H1 (cell line): ENCODE measurements at regions not wholly inside any gene's neighbourhood (a gene's known extent, or its start where the extent isn't known, plus 50 kb on each side); places are given as distances from the start of the nearest gene placed in this dataset.

ENCODE experiments used
- CTCF ChIA-PET: fragments of 300-600 bp; sonication (Branson Sonifier 250); formaldehyde crosslinking; loops from one replicate; lab custom pipeline; 2021; ENCODE audit not compliant: partially characterized antibody; lab: Charles Lee
- POLR2A ChIA-PET: fragments of 300-600 bp; sonication (Branson Sonifier 250); formaldehyde crosslinking; loops from one replicate; lab custom pipeline; 2021; ENCODE audit warnings: inconsistent platforms; ENCODE audit not compliant: partially characterized antibody; lab: Charles Lee
- DNase-seq, 2 experiments: peaks; one replicate each; pipeline versions ENCODE4 v3.0.0 to v3.0.0-alpha.2; 2010 to 2022; ENCODE audit warnings: low spot score in 2 of 2, low read depth in 1 of 2, mixed read lengths in 1 of 2
- FAIRE-seq: peaks from 2 replicates; lab custom pipeline; 2011; peaks lifted over from hg19 to GRCh38; lab: Jason Lieb, UNC
- H2AFZ ChIP-seq: 2 replicates; pipeline ENCODE4 v1.8.1; 2012; ENCODE audit warnings: low read length, inconsistent platforms
- H2AK5ac ChIP-seq: 2 replicates; pipeline ENCODE4 v1.6.1; 2013; ENCODE audit warnings: low read depth, low read length
- H2BK120ac ChIP-seq: replicated peaks from 2 replicates; pipeline ENCODE3; 2013; ENCODE audit warnings: low read depth, low read length, inconsistent platforms
- H2BK12ac ChIP-seq: 2 replicates; pipeline ENCODE4 v1.6.1; 2013; ENCODE audit warnings: low read depth, low read length
- H2BK15ac ChIP-seq: 2 replicates; pipeline ENCODE4 v1.6.1; 2013; ENCODE audit warnings: low read length
- H2BK20ac ChIP-seq: 2 replicates; pipeline ENCODE4 v1.6.1; 2013; ENCODE audit warnings: low read length
- H2BK5ac ChIP-seq: 2 replicates; pipeline ENCODE4 v1.6.1; 2013; ENCODE audit warnings: low read depth, low read length
- H3K14ac ChIP-seq: 2 replicates; pipeline ENCODE4 v1.6.1; 2013; ENCODE audit warnings: inconsistent platforms; ENCODE audit not compliant: insufficient read length
- H3K18ac ChIP-seq: 2 replicates; pipeline ENCODE4 v1.6.1; 2013; ENCODE audit warnings: low read length; ENCODE audit errors: extremely low read depth
- H3K23ac ChIP-seq: 2 replicates; pipeline ENCODE4 v1.6.1; 2013; ENCODE audit warnings: inconsistent platforms; ENCODE audit not compliant: insufficient read length
- H3K23me2 ChIP-seq: 2 replicates; pipeline ENCODE4 v1.6.1; 2013; ENCODE audit warnings: low read depth, low read length
- H3K27ac ChIP-seq: 2 replicates; pipeline ENCODE4 v1.6.1; 2011; ENCODE audit warnings: low read depth, low read length, inconsistent platforms
- H3K27me3 ChIP-seq, 4 experiments: replicated peaks in 1 of 4; 1 replicate in 1 of 4; 2 replicates in 3 of 4; pipeline versions ENCODE4 v1.6.1 to v1.8.1; 2011 to 2013; ENCODE audit warnings: low read length in 3 of 4, mild to moderate bottlenecking in 3 of 4, inconsistent platforms in 2 of 4, mixed read lengths in 2 of 4, moderate library complexity in 1 of 4; ENCODE audit not compliant: control insufficient read depth in 3 of 4, insufficient read depth in 3 of 4; ENCODE audit errors: extremely low read depth in 1 of 4
- H3K36me3 ChIP-seq, 4 experiments: 2 replicates each; pipeline versions ENCODE4 v1.6.1 to v1.8.1; 2011 to 2013; ENCODE audit warnings: mild to moderate bottlenecking in 4 of 4, low read length in 3 of 4, moderate library complexity in 2 of 4, control low read depth in 1 of 4, inconsistent platforms in 1 of 4; ENCODE audit not compliant: insufficient read depth in 4 of 4, control insufficient read depth in 2 of 4
- H3K4ac ChIP-seq: replicated peaks from 2 replicates; pipeline ENCODE3; 2013; ENCODE audit warnings: low read length, low read depth, mixed read lengths, inconsistent platforms; ENCODE audit not compliant: insufficient read length
- H3K4me1 ChIP-seq, 4 experiments: replicated peaks in 1 of 4; 1 replicate in 1 of 4; 2 replicates in 3 of 4; pipeline versions ENCODE4 v1.6.1 to v1.8.1; 2011 to 2013; ENCODE audit warnings: low read length in 3 of 4, inconsistent platforms in 2 of 4, mixed read lengths in 1 of 4; ENCODE audit not compliant: insufficient read depth in 4 of 4, control insufficient read depth in 3 of 4
- H3K4me2 ChIP-seq, 2 experiments: 2 replicates each; pipeline versions ENCODE4 v1.6.1 to v1.8.1; 2011 to 2013; ENCODE audit warnings: low read depth in 2 of 2, low read length in 2 of 2, control low read depth in 1 of 2, inconsistent platforms in 1 of 2, mild to moderate bottlenecking in 1 of 2; ENCODE audit not compliant: insufficient read depth in 1 of 2
- H3K4me3 ChIP-seq, 4 experiments: fragments of 200-600, 300-600 bp in 1 of 4; sonication (generic), shearing (Covaris generic), sonication (Bioruptor Twin) in 1 of 4; 2 replicates each; pipeline versions ENCODE4 v1.5.1 to v1.8.1; 2011 to 2016; ENCODE audit warnings: low read length in 4 of 4, low read depth in 3 of 4, control low read depth in 2 of 4, inconsistent platforms in 2 of 4, mild to moderate bottlenecking in 2 of 4, mixed read lengths in 1 of 4, moderate library complexity in 1 of 4; ENCODE audit not compliant: insufficient read depth in 2 of 4; ENCODE audit errors: extremely low read depth in 1 of 4
- H3K56ac ChIP-seq: replicated peaks from 2 replicates; pipeline ENCODE3; 2013; ENCODE audit warnings: low read depth, mild to moderate bottlenecking, mixed read lengths, low read length, inconsistent platforms; ENCODE audit not compliant: insufficient read length
- H3K79me1 ChIP-seq: 2 replicates; pipeline ENCODE4 v1.6.1; 2013; ENCODE audit warnings: low read depth, low read length, control low read depth
- H3K79me2 ChIP-seq, 2 experiments: 2 replicates each; pipeline versions ENCODE4 v1.6.1 to v1.8.1; 2012 to 2013; ENCODE audit warnings: low read length in 2 of 2, mild to moderate bottlenecking in 2 of 2, inconsistent platforms in 1 of 2; ENCODE audit not compliant: insufficient read depth in 2 of 2, control insufficient read depth in 1 of 2
- H3K9ac ChIP-seq, 4 experiments: replicated peaks in 1 of 4; 1 replicate in 1 of 4; 2 replicates in 3 of 4; pipeline versions ENCODE4 v1.6.1 to v1.8.1; 2011 to 2013; ENCODE audit warnings: low read depth in 3 of 4, low read length in 3 of 4, control low read depth in 2 of 4, mild to moderate bottlenecking in 2 of 4, moderate library complexity in 2 of 4, inconsistent platforms in 1 of 4; ENCODE audit errors: extremely low read depth in 1 of 4
- H3K9me3 ChIP-seq, 2 experiments: 2 replicates each; pipeline versions ENCODE4 v1.6.1 to v1.8.1; 2012 to 2013; ENCODE audit warnings: mild to moderate bottlenecking in 2 of 2, moderate library complexity in 2 of 2, control low read depth in 1 of 2, inconsistent platforms in 1 of 2, low read depth in 1 of 2, low read length in 1 of 2, mixed read lengths in 1 of 2; ENCODE audit not compliant: insufficient read depth in 2 of 2
- H4K20me1 ChIP-seq, 2 experiments: replicated peaks in 1 of 2; 2 replicates each; pipeline versions ENCODE3 to v1.8.1; 2011 to 2013; ENCODE audit warnings: inconsistent platforms in 2 of 2, low read length in 2 of 2, mild to moderate bottlenecking in 1 of 2; ENCODE audit not compliant: insufficient read depth in 2 of 2, control insufficient read depth in 1 of 2
- H4K5ac ChIP-seq: 2 replicates; pipeline ENCODE4 v1.6.1; 2013; ENCODE audit warnings: low read length, low read depth, mixed read lengths, inconsistent platforms; ENCODE audit not compliant: insufficient read length
- H4K8ac ChIP-seq: 2 replicates; pipeline ENCODE4 v1.8.0; 2013; ENCODE audit warnings: mild to moderate bottlenecking, moderate library complexity, low read length, inconsistent platforms; ENCODE audit not compliant: insufficient read depth; ENCODE audit errors: extremely low read depth
- H4K91ac ChIP-seq: replicated peaks from 2 replicates; pipeline ENCODE3; 2013; ENCODE audit warnings: low read length, mixed read lengths, inconsistent platforms; ENCODE audit not compliant: insufficient read length
- BACH1 ChIP-seq: IDR thresholded peaks from 2 replicates; pipeline ENCODE4 v1.6.1; 2012; ENCODE audit warnings: low read length, improper control_type of control experiment
- EP300 ChIP-seq, 2 experiments: IDR thresholded peaks; 1 replicate in 1 of 2; 2 replicates in 1 of 2; pipeline ENCODE4 v1.6.1; 2011 to 2012; ENCODE audit warnings: low read depth in 2 of 2, low read length in 2 of 2, mild to moderate bottlenecking in 2 of 2, borderline replicate concordance in 1 of 2, inconsistent platforms in 1 of 2, moderate library complexity in 1 of 2
- HDAC2 ChIP-seq, 2 experiments: fragments of 300-600 bp in 1 of 2; sonication (generic) in 1 of 2; IDR thresholded peaks; 2 replicates each; pipeline ENCODE4 v1.6.1; 2011 to 2012; ENCODE audit warnings: low read depth in 2 of 2, low read length in 2 of 2, mild to moderate bottlenecking in 2 of 2, moderate library complexity in 2 of 2, borderline replicate concordance in 1 of 2, inconsistent platforms in 1 of 2
- RBBP5 ChIP-seq: IDR thresholded peaks from 2 replicates; pipeline ENCODE4 v1.7.1; 2012; ENCODE audit warnings: low read depth, mild to moderate bottlenecking, inconsistent platforms, low read length, moderate library complexity, borderline replicate concordance
- SP1 ChIP-seq: IDR thresholded peaks from 2 replicates; pipeline ENCODE4 v1.6.1; 2011; ENCODE audit warnings: low read depth, low read length
- SP2 ChIP-seq: IDR thresholded peaks from 2 replicates; pipeline ENCODE4 v1.6.1; 2012; ENCODE audit warnings: mild to moderate bottlenecking, low read length, inconsistent platforms
- TCF12 ChIP-seq: IDR thresholded peaks from 2 replicates; pipeline ENCODE4 v1.6.1; 2011; ENCODE audit warnings: low read depth, mild to moderate bottlenecking, low read length
- TEAD4 ChIP-seq: IDR thresholded peaks from 2 replicates; pipeline ENCODE4 v1.6.1; 2012; ENCODE audit warnings: low read depth, low read length, inconsistent platforms, mixed read lengths
- WGBS, 2 experiments: shearing (Covaris generic) in 1 of 2; methylation state at CpG; one replicate each; pipeline versions ENCODE4 v1.1.6 to v1.1.7; 2013 to 2015; ENCODE audit warnings: low lambda C conversion rate in 2 of 2, mixed read lengths in 2 of 2, inconsistent platforms in 1 of 2, low coverage in 1 of 2, missing lambda C conversion rate in 1 of 2; ENCODE audit not compliant: insufficient replicate concordance in 2 of 2, insufficient coverage in 1 of 2, insufficient read length in 1 of 2; ENCODE audit errors: extremely low coverage in 1 of 2, missing lambda C conversion rate in 1 of 2; 5-methylcytosine and 5-hydroxymethylcytosine counted together

DNA sequence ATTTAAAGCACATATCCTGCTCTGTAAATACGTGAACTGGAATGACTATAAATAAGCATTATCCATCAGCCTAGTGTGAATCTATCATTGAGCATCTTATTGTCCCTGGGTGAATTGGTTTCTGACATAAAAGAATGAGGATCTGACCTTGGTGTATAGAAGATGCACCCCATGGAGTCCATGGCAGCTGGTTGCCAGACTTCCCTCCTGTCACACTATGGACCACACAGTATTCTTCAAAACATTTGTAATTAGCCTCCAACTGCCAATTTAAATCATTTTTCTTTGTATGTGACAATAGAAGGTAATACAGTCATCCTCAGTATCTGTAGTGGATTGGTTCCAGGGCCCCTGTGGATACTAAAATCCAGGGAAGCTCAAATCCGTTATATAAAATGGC is 238.1 kb upstream of the ZWINT start:
- ChIA-PET CTCF (no interaction called here), POLR2A (no interaction called here)
- H3K27ac ChIP-seq = no peak overlapping the region
- H2BK15ac ChIP-seq = no peak overlapping the region
- H2BK120ac ChIP-seq = no peak overlapping the region
- H4K91ac ChIP-seq = no peak overlapping the region
- H3K9me3 ChIP-seq = no peaks in the 10 kb centered on the region
- no peak for DNase-seq
- no peak overlapping the region for H3K4me3 ChIP-seq
- no peak overlapping the region for H2BK12ac ChIP-seq
- H3K36me3 ChIP-seq = no peaks in the 10 kb centered on the region
- no peak overlapping the region for H2AFZ ChIP-seq
- no peak overlapping the region for H2AK5ac ChIP-seq
- no peak overlapping the region for H3K18ac ChIP-seq
- no peak overlapping the region for H3K23ac ChIP-seq
- no peak overlapping the region for H3K4me2 ChIP-seq
- no peak overlapping the region for H3K14ac ChIP-seq
- no peak for TF ChIP-seq BACH1
- no peak for TF ChIP-seq SP2
- no peak for TF ChIP-seq HDAC2 (IDR thresholded peaks at IDR 0.05; ENCODE audit: borderline replicate concordance in 1 of 2, low read depth in 2 of 2, low read length in 2 of 2)
- TF ChIP-seq TEAD4 = no peak
- TF ChIP-seq EP300 (IDR thresholded peaks at IDR 0.05; ENCODE audit: borderline replicate concordance in 1 of 2, low read depth in 2 of 2, low read length in 2 of 2) = no peak
- TF ChIP-seq RBBP5 = no peak
- no peak for TF ChIP-seq TCF12
- TF ChIP-seq SP1 = no peak
- no peaks in the 10 kb centered on the region for H3K23me2 ChIP-seq
- H3K27me3 ChIP-seq = no peaks in the 10 kb centered on the region
- WGBS, 2 experiments = 86% methylated on average over 2 of the region's 2 CpGs; no CpG with 5 or more reads in 1 of the 2 experiments
- H2BK5ac ChIP-seq = no peak overlapping the region
- H3K4me1 ChIP-seq = no peaks in the 10 kb centered on the region
- no peak overlapping the region for H4K8ac ChIP-seq
- no peak overlapping the region for H3K4ac ChIP-seq
- no peak for FAIRE-seq
- H2BK20ac ChIP-seq = no peak overlapping the region
- no peaks in the 10 kb centered on the region for H3K79me2 ChIP-seq
- no peak overlapping the region for H3K9ac ChIP-seq
- H3K56ac ChIP-seq = no peak overlapping the region
- H4K20me1 ChIP-seq = no peaks in the 10 kb centered on the region
- no peak overlapping the region for H4K5ac ChIP-seq
- no peaks in the 10 kb centered on the region for H3K79me1 ChIP-seq
